Fibroblast of lung (primary cell): ENCODE measurements at regions not wholly inside any gene's neighbourhood (a gene's known extent, or its start where the extent isn't known, plus 50 kb on each side); places are given as distances from the start of the nearest gene placed in this dataset.
"Not testable (repeated sequence)": the region's sequence is repeated elsewhere in the genome, so short reads cannot be mapped to it uniquely, and the experiment has no call there.

Experiments used
- DNase-seq, 2 donors: peaks; one replicate each; pipeline versions ENCODE4 v3.0.0 to v3.0.0-alpha.2; 2010; ENCODE audit warnings: low read depth in 2 of 2
- H2AFZ ChIP-seq: 2 replicates; pipeline ENCODE4 v1.5.1; 2012; ENCODE audit warnings: low read length, control low read depth, inconsistent platforms
- H3K27ac ChIP-seq: 2 replicates; pipeline ENCODE4 v1.5.1; 2011; ENCODE audit warnings: low read length, control low read depth; ENCODE audit not compliant: insufficient read depth
- H3K27me3 ChIP-seq: 2 replicates; pipeline ENCODE4 v1.5.1; 2011; ENCODE audit warnings: mild to moderate bottlenecking, low read length; ENCODE audit not compliant: control insufficient read depth, insufficient read depth
- H3K36me3 ChIP-seq: 2 replicates; pipeline ENCODE4 v1.5.1; 2011; ENCODE audit warnings: low read length; ENCODE audit not compliant: control insufficient read depth, insufficient read depth
- H3K4me1 ChIP-seq: 2 replicates; pipeline ENCODE4 v1.5.1; 2011; ENCODE audit warnings: low read length; ENCODE audit not compliant: control insufficient read depth, insufficient read depth; ENCODE audit errors: extremely low read depth
- H3K4me2 ChIP-seq: 2 replicates; pipeline ENCODE4 v1.5.1; 2011; ENCODE audit warnings: low read length, control low read depth; ENCODE audit not compliant: insufficient read depth; ENCODE audit errors: extremely low read depth
- H3K4me3 ChIP-seq, 4 experiments: fragments of 200-600 bp in 1 of 4; sonication (generic) in 1 of 4; replicated peaks in 1 of 4; 2 replicates each; pipeline ENCODE4 v1.5.1; 2011 to 2016; ENCODE audit warnings: low read length in 4 of 4, low read depth in 3 of 4, mild to moderate bottlenecking in 3 of 4, control low read depth in 2 of 4, inconsistent platforms in 1 of 4, mixed read lengths in 1 of 4; ENCODE audit not compliant: insufficient read depth in 1 of 4; ENCODE audit errors: control extremely low read depth in 1 of 4
- H3K79me2 ChIP-seq: 2 replicates; pipeline ENCODE4 v1.5.1; 2012; ENCODE audit warnings: mild to moderate bottlenecking, low read length, inconsistent platforms; ENCODE audit not compliant: control insufficient read depth, insufficient read depth
- H3K9ac ChIP-seq: 2 replicates; pipeline ENCODE4 v1.5.1; 2011; ENCODE audit warnings: mild to moderate bottlenecking, low read length, control low read depth; ENCODE audit not compliant: insufficient read depth
- H3K9me3 ChIP-seq: 2 replicates; pipeline ENCODE4 v1.5.1; 2012; ENCODE audit warnings: low read depth, low read length; ENCODE audit not compliant: control insufficient read depth, insufficient read depth
- H4K20me1 ChIP-seq: 2 replicates; pipeline ENCODE4 v1.5.1; 2011; ENCODE audit warnings: low read length; ENCODE audit not compliant: control insufficient read depth, insufficient read depth; ENCODE audit errors: extremely low read depth

- H3K9me3 ChIP-seq, H3K4me2 ChIP-seq, H3K79me2 ChIP-seq, H3K4me3 ChIP-seq, H3K4me1 ChIP-seq, H3K36me3 ChIP-seq, H3K27ac ChIP-seq, H4K20me1 ChIP-seq, DNase-seq, H3K9ac ChIP-seq, H2AFZ ChIP-seq, H3K27me3 ChIP-seq: not testable (repeated sequence)
These were observed 94.2 kb upstream of the CRYM start for GRCh38 chr16:21372162-21372835.

DNA sequence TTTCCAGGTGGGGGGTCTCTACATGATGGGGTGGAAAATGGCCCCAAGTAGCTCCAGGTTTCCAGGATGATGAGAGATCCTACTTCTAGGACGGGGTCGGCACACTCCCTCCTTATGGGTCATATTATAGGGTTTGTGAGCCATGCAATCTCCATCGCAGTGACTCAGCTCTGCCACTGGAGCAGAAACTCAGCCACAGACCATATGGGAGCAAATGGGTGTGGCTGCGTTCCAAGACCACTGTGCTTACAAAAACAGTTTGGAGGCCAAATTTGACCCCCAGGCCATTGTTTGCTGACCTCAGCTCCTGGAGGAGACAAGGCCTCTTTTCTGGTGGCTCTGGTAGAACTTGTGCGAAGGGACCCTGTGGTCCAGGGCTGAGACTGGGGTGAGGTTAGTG lies 92.7 kb upstream of the CRYM start:
- peak; percentile 71 to 76 for DNase-seq
- H2AFZ ChIP-seq, H3K4me2 ChIP-seq, H3K27ac ChIP-seq, H3K4me3 ChIP-seq, H3K27me3 ChIP-seq, H3K79me2 ChIP-seq, H3K9me3 ChIP-seq, H3K36me3 ChIP-seq, H4K20me1 ChIP-seq, H3K9ac ChIP-seq, H3K4me1 ChIP-seq: not testable (repeated sequence)

GRCh38 chr16:21368973-21369942 lies 91.2 kb upstream of the CRYM start:
- H3K4me2 ChIP-seq, H4K20me1 ChIP-seq, H3K9ac ChIP-seq, H3K79me2 ChIP-seq, H3K9me3 ChIP-seq, H2AFZ ChIP-seq, H3K27me3 ChIP-seq, H3K36me3 ChIP-seq, DNase-seq, H3K4me3 ChIP-seq, H3K4me1 ChIP-seq, H3K27ac ChIP-seq: not testable (repeated sequence)

DNA sequence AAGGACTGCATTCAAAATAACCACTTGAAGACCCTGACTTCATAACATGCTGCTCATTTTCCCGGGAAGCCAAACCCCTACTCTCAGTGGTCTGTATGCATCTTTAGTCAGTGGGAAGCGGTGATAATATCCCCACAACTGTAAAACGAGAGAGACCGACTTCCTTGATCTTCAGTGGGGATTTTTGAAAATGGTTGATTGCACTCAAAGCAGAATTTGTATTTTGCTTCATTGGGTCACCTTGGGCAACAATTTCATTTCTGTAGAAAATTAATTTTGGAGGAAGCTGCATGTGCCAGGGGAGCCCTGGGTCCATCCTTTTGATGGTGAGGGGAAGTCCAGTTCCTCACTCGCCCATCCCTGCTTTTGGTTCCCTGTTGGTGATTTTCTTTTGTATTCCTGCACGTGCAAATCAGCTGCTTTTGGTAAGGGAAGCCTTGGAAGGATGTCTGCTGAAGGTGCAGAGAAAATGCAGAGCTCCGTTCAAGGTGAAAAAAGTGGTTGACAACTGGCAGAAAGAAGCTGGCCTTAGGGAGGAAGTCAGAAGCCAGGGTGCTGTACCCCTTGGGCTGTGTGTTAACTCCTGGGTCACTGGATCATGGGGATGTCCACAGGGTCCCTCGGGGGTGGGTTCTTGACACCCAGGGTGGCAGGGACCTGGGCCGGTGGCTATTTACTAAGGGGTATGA lies 89.8 kb upstream of the CRYM start:
- not testable (repeated sequence) for H3K4me1 ChIP-seq, H3K27ac ChIP-seq, H4K20me1 ChIP-seq, DNase-seq, H3K79me2 ChIP-seq, H3K9ac ChIP-seq, H3K27me3 ChIP-seq, H2AFZ ChIP-seq, H3K36me3 ChIP-seq, H3K9me3 ChIP-seq, H3K4me2 ChIP-seq, H3K4me3 ChIP-seq

GRCh38 chr16:21366998-21367397 lies 88.9 kb upstream of the CRYM start:
- not testable (repeated sequence) for H3K27me3 ChIP-seq, H2AFZ ChIP-seq, H4K20me1 ChIP-seq, H3K79me2 ChIP-seq, H3K9me3 ChIP-seq, H3K27ac ChIP-seq, H3K9ac ChIP-seq, H3K36me3 ChIP-seq, H3K4me1 ChIP-seq, DNase-seq, H3K4me2 ChIP-seq, H3K4me3 ChIP-seq

GRCh38 chr16:21365541-21365940 lies 87.5 kb upstream of the CRYM start:
- DNase-seq, H3K4me2 ChIP-seq, H4K20me1 ChIP-seq, H3K9ac ChIP-seq, H3K4me1 ChIP-seq, H3K36me3 ChIP-seq, H3K79me2 ChIP-seq, H3K27ac ChIP-seq, H2AFZ ChIP-seq, H3K9me3 ChIP-seq, H3K27me3 ChIP-seq, H3K4me3 ChIP-seq: not testable (repeated sequence)
